HEK293 (cell line): ENCODE measurements at regions not wholly inside any gene's neighbourhood (a gene's known extent, or its start where the extent isn't known, plus 50 kb on each side); places are given as distances from the start of the nearest gene placed in this dataset.

Experiments
- KLF16 ChIP-seq: fragments of 450-650 bp; formaldehyde crosslinking; IDR thresholded peaks from 2 replicates; pipeline ENCODE4 v1.5.1; 2017; ENCODE audit warnings: missing biosample characterization, missing genetic modification characterization
- KLF7 ChIP-seq: fragments of 450-650 bp; formaldehyde crosslinking; IDR thresholded peaks from 2 replicates; pipeline ENCODE4 v1.5.1; 2016; ENCODE audit warnings: missing biosample characterization, missing genetic modification characterization, borderline replicate concordance
- TCF7L2 ChIP-seq: IDR thresholded peaks from 2 replicates; pipeline ENCODE4 v1.6.1; 2011; ENCODE audit warnings: low read depth, mild to moderate bottlenecking, inconsistent platforms, low read length, moderate library complexity, borderline replicate concordance
- ZBTB17 ChIP-seq: fragments of 450-650 bp; formaldehyde crosslinking; IDR thresholded peaks from 2 replicates; pipeline ENCODE4 v1.5.1; 2016; ENCODE audit warnings: missing biosample characterization, missing genetic modification characterization
- ZBTB26 ChIP-seq: fragments of 450-650 bp; formaldehyde crosslinking; optimal IDR thresholded peaks from 2 replicates; pipeline ENCODE3; 2016; ENCODE audit warnings: missing biosample characterization, mild to moderate bottlenecking, missing genetic modification characterization
- ZBTB8A ChIP-seq: fragments of 450-650 bp; formaldehyde crosslinking; IDR thresholded peaks from 2 replicates; pipeline ENCODE4 v1.5.1; 2016; ENCODE audit warnings: missing biosample characterization, missing genetic modification characterization
- ZNF155 ChIP-seq: fragments of 450-650 bp; formaldehyde crosslinking; IDR thresholded peaks from 2 replicates; pipeline ENCODE4 v1.5.1; 2016; ENCODE audit warnings: missing biosample characterization, missing genetic modification characterization
- ZNF335 ChIP-seq: fragments of 450-650 bp; formaldehyde crosslinking; conservative IDR thresholded peaks from 2 replicates; pipeline ENCODE4 v1.5.1; 2016; ENCODE audit warnings: missing biosample characterization, missing genetic modification characterization
- ZNF350 ChIP-seq: fragments of 450-650 bp; formaldehyde crosslinking; IDR thresholded peaks from 2 replicates; pipeline ENCODE4 v1.5.0; 2017; ENCODE audit warnings: missing biosample characterization, mild to moderate bottlenecking, missing genetic modification characterization
- ZNF354C ChIP-seq: fragments of 450-650 bp; formaldehyde crosslinking; IDR thresholded peaks from 2 replicates; pipeline ENCODE4 v1.5.1; 2016; ENCODE audit warnings: missing biosample characterization, missing genetic modification characterization, low read depth, borderline replicate concordance
- ZNF426 ChIP-seq: fragments of 450-650 bp; formaldehyde crosslinking; IDR thresholded peaks from 2 replicates; pipeline ENCODE4 v1.5.1; 2017; ENCODE audit warnings: missing biosample characterization, missing genetic modification characterization, mild to moderate bottlenecking, inconsistent platforms, moderate library complexity
- ZNF501 ChIP-seq: fragments of 450-650 bp; formaldehyde crosslinking; IDR thresholded peaks from 2 replicates; pipeline ENCODE4 v1.5.1; 2016; ENCODE audit warnings: missing biosample characterization, missing genetic modification characterization
- ZNF529 ChIP-seq: fragments of 450-650 bp; formaldehyde crosslinking; IDR thresholded peaks from 2 replicates; pipeline ENCODE4 v1.5.1; 2017; ENCODE audit warnings: missing genetic modification characterization, missing biosample characterization; ENCODE audit not compliant: insufficient replicate concordance
- ZNF544 ChIP-seq: fragments of 450-650 bp; formaldehyde crosslinking; IDR thresholded peaks from 2 replicates; pipeline ENCODE4 v1.5.0; 2017; ENCODE audit warnings: missing biosample characterization, missing genetic modification characterization
- ZNF558 ChIP-seq: fragments of 450-650 bp; formaldehyde crosslinking; IDR thresholded peaks from 2 replicates; pipeline ENCODE4 v1.5.1; 2016; ENCODE audit warnings: missing biosample characterization, missing genetic modification characterization
- ZNF654 ChIP-seq: fragments of 450-650 bp; formaldehyde crosslinking; IDR thresholded peaks from 2 replicates; pipeline ENCODE4 v1.5.1; 2016; ENCODE audit warnings: low read depth, missing biosample characterization, missing genetic modification characterization
- ZNF701 ChIP-seq: fragments of 450-650 bp; formaldehyde crosslinking; IDR thresholded peaks from 2 replicates; pipeline ENCODE4 v1.5.1; 2016; ENCODE audit warnings: missing biosample characterization, missing genetic modification characterization
- ZNF76 ChIP-seq: fragments of 450-650 bp; formaldehyde crosslinking; IDR thresholded peaks from 2 replicates; pipeline ENCODE4; 2016; ENCODE audit warnings: low read depth, missing biosample characterization, missing genetic modification characterization, borderline replicate concordance
- TF ChIP-seq, protein P1 (sequence below): fragments of 450-650 bp; formaldehyde crosslinking; IDR thresholded peaks from 2 replicates; pipeline ENCODE4 v1.5.1; 2017; ENCODE audit warnings: missing biosample characterization, missing genetic modification characterization
- TF ChIP-seq, protein P2 (sequence below): fragments of 450-650 bp; formaldehyde crosslinking; IDR thresholded peaks from 2 replicates; pipeline ENCODE4 v1.5.1; 2016; ENCODE audit warnings: missing biosample characterization, missing genetic modification characterization
- TF ChIP-seq, protein P3 (sequence below): fragments of 450-650 bp; formaldehyde crosslinking; IDR thresholded peaks from 2 replicates; pipeline ENCODE4 v1.5.1; 2016; ENCODE audit warnings: missing biosample characterization, missing genetic modification characterization
- TF ChIP-seq, protein P4 (sequence below): fragments of 450-650 bp; formaldehyde crosslinking; IDR thresholded peaks from 2 replicates; pipeline ENCODE4 v1.5.1; 2016; ENCODE audit warnings: missing biosample characterization, missing genetic modification characterization
- TF ChIP-seq, protein P5 (sequence below): fragments of 450-650 bp; formaldehyde crosslinking; IDR thresholded peaks from 2 replicates; pipeline ENCODE4 v1.5.1; 2016; ENCODE audit warnings: missing biosample characterization, missing genetic modification characterization
- TF ChIP-seq, protein P6 (sequence below): fragments of 450-650 bp; formaldehyde crosslinking; IDR thresholded peaks from 2 replicates; pipeline ENCODE4 v1.5.1; 2016; ENCODE audit warnings: missing biosample characterization, missing genetic modification characterization
- TF ChIP-seq, protein P7 (sequence below): fragments of 450-650 bp; formaldehyde crosslinking; IDR thresholded peaks from 2 replicates; pipeline ENCODE4; 2016; ENCODE audit warnings: missing biosample characterization, missing genetic modification characterization
- TF ChIP-seq, protein P8 (sequence below): fragments of 450-650 bp; formaldehyde crosslinking; IDR thresholded peaks from 2 replicates; pipeline ENCODE4 v1.5.1; 2016; ENCODE audit warnings: missing biosample characterization, missing genetic modification characterization

DNA sequence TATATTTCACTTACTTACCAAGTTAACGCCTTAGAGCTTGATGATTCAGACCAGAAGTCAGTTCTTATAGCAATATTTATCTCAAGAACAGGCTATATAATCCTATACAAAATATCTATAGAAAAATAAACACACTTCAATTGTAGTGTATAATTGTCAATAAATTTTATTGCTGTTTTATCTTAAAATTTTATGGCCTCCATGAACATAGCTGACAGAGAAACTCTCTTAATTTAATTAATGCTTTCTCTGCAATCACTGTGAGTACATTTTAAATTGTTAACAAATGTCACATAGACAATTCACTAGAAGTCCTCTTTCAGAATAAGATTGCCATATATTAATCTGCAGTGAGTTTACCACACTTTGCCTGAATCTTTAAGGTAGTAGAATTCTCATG, 178.6 kb downstream of the RFPL4B start (continued):
- TF ChIP-seq, protein P1, sequence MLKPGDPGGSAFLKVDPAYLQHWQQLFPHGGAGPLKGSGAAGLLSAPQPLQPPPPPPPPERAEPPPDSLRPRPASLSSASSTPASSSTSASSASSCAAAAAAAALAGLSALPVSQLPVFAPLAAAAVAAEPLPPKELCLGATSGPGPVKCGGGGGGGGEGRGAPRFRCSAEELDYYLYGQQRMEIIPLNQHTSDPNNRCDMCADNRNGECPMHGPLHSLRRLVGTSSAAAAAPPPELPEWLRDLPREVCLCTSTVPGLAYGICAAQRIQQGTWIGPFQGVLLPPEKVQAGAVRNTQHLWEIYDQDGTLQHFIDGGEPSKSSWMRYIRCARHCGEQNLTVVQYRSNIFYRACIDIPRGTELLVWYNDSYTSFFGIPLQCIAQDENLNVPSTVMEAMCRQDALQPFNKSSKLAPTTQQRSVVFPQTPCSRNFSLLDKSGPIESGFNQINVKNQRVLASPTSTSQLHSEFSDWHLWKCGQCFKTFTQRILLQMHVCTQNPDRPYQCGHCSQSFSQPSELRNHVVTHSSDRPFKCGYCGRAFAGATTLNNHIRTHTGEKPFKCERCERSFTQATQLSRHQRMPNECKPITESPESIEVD = peak; percentile 81
- TF ChIP-seq, protein P2, sequence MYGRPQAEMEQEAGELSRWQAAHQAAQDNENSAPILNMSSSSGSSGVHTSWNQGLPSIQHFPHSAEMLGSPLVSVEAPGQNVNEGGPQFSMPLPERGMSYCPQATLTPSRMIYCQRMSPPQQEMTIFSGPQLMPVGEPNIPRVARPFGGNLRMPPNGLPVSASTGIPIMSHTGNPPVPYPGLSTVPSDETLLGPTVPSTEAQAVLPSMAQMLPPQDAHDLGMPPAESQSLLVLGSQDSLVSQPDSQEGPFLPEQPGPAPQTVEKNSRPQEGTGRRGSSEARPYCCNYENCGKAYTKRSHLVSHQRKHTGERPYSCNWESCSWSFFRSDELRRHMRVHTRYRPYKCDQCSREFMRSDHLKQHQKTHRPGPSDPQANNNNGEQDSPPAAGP (tag by site-specific recombination) = no peak
- TF ChIP-seq ZNF76 (tag by site-specific recombination) (no peak), ZNF155 (tag by site-specific recombination) (no peak), ZNF544 (tag by site-specific recombination) (no peak), TCF7L2 (peak; percentile 68; the same call in 1 of the 2 replicates), ZNF654 (no peak), ZNF426 (no peak), ZBTB8A (tag by site-specific recombination) (no peak), ZNF354C (tag by site-specific recombination) (no peak), ZNF701 (tag by site-specific recombination) (no peak), ZNF501 (tag by site-specific recombination) (peak; percentile 46; the same call in 1 of the 2 replicates), ZNF335 (tag by site-specific recombination) (no peak), ZNF558 (tag by site-specific recombination) (no peak), KLF16 (no peak), ZNF350 (no peak), ZBTB17 (tag by site-specific recombination) (peak; percentile 58), KLF7 (no peak), ZNF529 (no peak), ZBTB26 (tag by site-specific recombination) (no peak)
- TF ChIP-seq, protein P3, sequence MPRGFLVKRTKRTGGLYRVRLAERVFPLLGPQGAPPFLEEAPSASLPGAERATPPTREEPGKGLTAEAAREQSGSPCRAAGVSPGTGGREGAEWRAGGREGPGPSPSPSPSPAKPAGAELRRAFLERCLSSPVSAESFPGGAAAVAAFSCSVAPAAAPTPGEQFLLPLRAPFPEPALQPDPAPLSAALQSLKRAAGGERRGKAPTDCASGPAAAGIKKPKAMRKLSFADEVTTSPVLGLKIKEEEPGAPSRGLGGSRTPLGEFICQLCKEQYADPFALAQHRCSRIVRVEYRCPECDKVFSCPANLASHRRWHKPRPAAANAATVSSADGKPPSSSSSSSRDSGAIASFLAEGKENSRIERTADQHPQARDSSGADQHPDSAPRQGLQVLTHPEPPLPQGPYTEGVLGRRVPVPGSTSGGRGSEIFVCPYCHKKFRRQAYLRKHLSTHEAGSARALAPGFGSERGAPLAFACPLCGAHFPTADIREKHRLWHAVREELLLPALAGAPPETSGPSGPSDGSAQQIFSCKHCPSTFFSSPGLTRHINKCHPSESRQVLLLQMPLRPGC = 0 out of 2 replicates have a peak, but pooled peaks have one; percentile 44
- TF ChIP-seq, protein P4, sequence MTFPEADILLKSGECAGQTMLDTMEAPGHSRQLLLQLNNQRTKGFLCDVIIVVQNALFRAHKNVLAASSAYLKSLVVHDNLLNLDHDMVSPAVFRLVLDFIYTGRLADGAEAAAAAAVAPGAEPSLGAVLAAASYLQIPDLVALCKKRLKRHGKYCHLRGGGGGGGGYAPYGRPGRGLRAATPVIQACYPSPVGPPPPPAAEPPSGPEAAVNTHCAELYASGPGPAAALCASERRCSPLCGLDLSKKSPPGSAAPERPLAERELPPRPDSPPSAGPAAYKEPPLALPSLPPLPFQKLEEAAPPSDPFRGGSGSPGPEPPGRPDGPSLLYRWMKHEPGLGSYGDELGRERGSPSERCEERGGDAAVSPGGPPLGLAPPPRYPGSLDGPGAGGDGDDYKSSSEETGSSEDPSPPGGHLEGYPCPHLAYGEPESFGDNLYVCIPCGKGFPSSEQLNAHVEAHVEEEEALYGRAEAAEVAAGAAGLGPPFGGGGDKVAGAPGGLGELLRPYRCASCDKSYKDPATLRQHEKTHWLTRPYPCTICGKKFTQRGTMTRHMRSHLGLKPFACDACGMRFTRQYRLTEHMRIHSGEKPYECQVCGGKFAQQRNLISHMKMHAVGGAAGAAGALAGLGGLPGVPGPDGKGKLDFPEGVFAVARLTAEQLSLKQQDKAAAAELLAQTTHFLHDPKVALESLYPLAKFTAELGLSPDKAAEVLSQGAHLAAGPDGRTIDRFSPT = no peak
- TF ChIP-seq, protein P5, sequence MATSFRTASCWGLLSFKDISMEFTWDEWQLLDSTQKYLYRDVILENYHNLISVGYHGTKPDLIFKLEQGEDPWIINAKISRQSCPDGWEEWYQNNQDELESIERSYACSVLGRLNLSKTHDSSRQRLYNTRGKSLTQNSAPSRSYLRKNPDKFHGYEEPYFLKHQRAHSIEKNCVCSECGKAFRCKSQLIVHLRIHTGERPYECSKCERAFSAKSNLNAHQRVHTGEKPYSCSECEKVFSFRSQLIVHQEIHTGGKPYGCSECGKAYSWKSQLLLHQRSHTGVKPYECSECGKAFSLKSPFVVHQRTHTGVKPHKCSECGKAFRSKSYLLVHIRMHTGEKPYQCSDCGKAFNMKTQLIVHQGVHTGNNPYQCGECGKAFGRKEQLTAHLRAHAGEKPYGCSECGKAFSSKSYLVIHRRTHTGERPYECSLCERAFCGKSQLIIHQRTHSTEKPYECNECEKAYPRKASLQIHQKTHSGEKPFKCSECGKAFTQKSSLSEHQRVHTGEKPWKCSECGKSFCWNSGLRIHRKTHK = no peak
- TF ChIP-seq, protein P6, sequence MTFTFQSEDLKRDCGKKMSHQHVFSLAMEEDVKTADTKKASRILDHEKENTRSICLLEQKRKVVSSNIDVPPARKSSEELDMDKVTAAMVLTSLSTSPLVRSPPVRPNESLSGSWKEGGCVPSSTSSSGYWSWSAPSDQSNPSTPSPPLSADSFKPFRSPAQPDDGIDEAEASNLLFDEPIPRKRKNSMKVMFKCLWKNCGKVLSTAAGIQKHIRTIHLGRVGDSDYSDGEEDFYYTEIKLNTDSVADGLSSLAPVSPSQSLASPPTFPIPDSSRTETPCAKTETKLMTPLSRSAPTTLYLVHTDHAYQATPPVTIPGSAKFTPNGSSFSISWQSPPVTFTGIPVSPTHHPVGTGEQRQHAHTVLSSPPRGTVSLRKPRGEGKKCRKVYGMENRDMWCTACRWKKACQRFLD (tag by site-specific recombination) = no peak
- TF ChIP-seq, protein P7, sequence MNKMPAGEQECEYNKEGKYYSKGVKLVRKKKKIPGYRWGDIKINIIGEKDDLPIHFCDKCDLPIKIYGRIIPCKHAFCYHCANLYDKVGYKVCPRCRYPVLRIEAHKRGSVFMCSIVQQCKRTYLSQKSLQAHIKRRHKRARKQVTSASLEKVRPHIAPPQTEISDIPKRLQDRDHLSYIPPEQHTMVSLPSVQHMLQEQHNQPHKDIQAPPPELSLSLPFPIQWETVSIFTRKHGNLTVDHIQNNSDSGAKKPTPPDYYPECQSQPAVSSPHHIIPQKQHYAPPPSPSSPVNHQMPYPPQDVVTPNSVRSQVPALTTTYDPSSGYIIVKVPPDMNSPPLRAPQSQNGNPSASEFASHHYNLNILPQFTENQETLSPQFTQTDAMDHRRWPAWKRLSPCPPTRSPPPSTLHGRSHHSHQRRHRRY (tag by site-specific recombination) = no peak
- TF ChIP-seq, protein P8, sequence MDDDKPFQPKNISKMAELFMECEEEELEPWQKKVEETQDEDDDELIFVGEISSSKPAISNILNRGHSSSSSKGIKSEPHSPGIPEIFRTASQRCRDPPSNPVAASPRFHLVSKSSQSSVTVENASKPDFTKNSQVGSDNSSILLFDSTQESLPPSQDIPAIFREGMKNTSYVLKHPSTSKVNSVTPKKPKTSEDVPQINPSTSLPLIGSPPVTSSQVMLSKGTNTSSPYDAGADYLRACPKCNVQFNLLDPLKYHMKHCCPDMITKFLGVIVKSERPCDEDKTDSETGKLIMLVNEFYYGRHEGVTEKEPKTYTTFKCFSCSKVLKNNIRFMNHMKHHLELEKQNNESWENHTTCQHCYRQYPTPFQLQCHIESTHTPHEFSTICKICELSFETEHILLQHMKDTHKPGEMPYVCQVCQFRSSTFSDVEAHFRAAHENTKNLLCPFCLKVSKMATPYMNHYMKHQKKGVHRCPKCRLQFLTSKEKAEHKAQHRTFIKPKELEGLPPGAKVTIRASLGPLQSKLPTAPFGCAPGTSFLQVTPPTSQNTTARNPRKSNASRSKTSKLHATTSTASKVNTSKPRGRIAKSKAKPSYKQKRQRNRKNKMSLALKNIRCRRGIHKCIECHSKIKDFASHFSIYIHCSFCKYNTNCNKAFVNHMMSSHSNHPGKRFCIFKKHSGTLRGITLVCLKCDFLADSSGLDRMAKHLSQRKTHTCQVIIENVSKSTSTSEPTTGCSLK = no peak
